Parathyroid adenoma (tissue), 2 donors: ENCODE measurements at regions not wholly inside any gene's neighbourhood (a gene's known extent, or its start where the extent isn't known, plus 50 kb on each side); places are given as distances from the start of the nearest gene placed in this dataset.

Experiments
- H2AFZ ChIP-seq: fragments of 300-600 bp; sonication (generic); one replicate; pipeline ENCODE4 v1.7.0; 2017; ENCODE audit warnings: antibody characterized with exemption, mild to moderate bottlenecking
- H3K27ac ChIP-seq: fragments of 300-600 bp; sonication (generic); one replicate; pipeline ENCODE4 v1.7.0; 2017
- H3K27me3 ChIP-seq: fragments of 300-600 bp; sonication (generic); one replicate; pipeline ENCODE4 v1.7.0; 2017; ENCODE audit warnings: low read length; ENCODE audit not compliant: control insufficient read depth, insufficient read depth
- H3K36me3 ChIP-seq: fragments of 300-600 bp; sonication (generic); one replicate; pipeline ENCODE4 v1.7.0; 2017; ENCODE audit warnings: low read length; ENCODE audit not compliant: control insufficient read depth, insufficient read depth
- H3K4me1 ChIP-seq: fragments of 300-600 bp; sonication (generic); one replicate; pipeline ENCODE4 v1.7.0; 2017; ENCODE audit warnings: control low read depth
- H3K4me2 ChIP-seq: fragments of 300-600 bp; sonication (generic); one replicate; pipeline ENCODE4 v1.7.0; 2017; ENCODE audit warnings: low read length
- H3K4me3 ChIP-seq: fragments of 300-600 bp; sonication (generic); one replicate; pipeline ENCODE4 v1.7.0; 2017; ENCODE audit warnings: low read depth, low read length
- H3K79me2 ChIP-seq: fragments of 300-600 bp; sonication (generic); one replicate; pipeline ENCODE4 v1.7.0; 2017; ENCODE audit warnings: control low read depth
- H3K9ac ChIP-seq: fragments of 300-600 bp; sonication (generic); one replicate; pipeline ENCODE4 v1.7.0; 2017; ENCODE audit warnings: mild to moderate bottlenecking
- H3K9me3 ChIP-seq: fragments of 300-600 bp; sonication (generic); one replicate; pipeline ENCODE4 v1.7.0; 2017; ENCODE audit warnings: low read length; ENCODE audit not compliant: control insufficient read depth
- CTCF ChIP-seq: fragments of 300-600 bp; sonication (generic); IDR thresholded peaks from one replicate; pipeline ENCODE4 v1.7.0; 2017; ENCODE audit warnings: antibody characterized with exemption, mild to moderate bottlenecking
- donor health status: primary hyperparathyroidism.

GRCh38 chr10:130727766-130728490 is 583.6 kb downstream of the TCERG1L start:
- Histone ChIP-seq H3K36me3 (no peaks in the 10 kb centered on the region), H3K4me1 (no peaks in the 10 kb centered on the region), H3K9me3 (no peaks in the 10 kb centered on the region), H3K27ac (no peak overlapping the region), H2AFZ (no peak overlapping the region), H3K4me2 (no peak overlapping the region), H3K4me3 (no peak overlapping the region), H3K27me3 (no peaks in the 10 kb centered on the region), H3K9ac (no peak overlapping the region), H3K79me2 (no peaks in the 10 kb centered on the region)
- no peak for TF ChIP-seq CTCF

DNA sequence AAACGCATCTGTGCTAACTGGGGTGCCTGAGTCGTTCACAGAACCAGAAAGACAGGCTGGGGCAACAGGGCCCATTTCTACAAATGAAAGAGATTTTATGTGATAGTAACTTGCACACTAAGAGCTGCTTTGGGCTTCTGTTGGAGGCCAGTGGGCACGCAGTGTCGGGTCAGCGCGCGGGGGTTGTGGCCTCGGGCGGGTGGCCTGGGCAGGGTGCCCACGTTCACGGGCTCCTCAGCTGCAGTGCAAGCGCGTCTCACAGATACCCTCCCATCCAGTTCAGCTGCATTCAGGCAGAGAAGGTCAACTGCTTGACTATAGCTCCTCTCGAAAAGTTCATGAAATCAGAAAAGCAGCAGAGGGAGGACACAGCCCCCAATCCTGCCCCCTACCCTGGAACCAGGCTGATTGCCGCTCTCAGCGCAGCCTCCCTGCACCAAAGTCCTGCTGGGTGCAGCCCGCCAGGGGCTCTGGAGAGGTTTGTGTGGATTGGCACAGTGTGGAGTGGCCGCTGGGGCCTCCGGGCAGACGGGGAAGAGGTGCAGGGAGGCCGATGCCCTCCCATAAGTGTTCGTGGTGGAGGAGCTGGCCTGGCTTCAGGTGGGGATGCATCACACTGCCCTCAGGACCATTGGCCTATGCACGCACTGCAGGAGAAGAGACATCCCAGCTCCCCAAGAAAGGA is 582.8 kb downstream of the TCERG1L start:
- no peaks in the 10 kb centered on the region for H3K36me3 ChIP-seq
- H3K9ac ChIP-seq: no peak overlapping the region
- no peak overlapping the region for H2AFZ ChIP-seq
- no peaks in the 10 kb centered on the region for H3K79me2 ChIP-seq
- no peak for TF ChIP-seq CTCF
- H3K9me3 ChIP-seq: no peaks in the 10 kb centered on the region
- H3K4me2 ChIP-seq: no peak overlapping the region
- no peaks in the 10 kb centered on the region for H3K27me3 ChIP-seq
- no peaks in the 10 kb centered on the region for H3K4me1 ChIP-seq
- H3K4me3 ChIP-seq: no peak overlapping the region
- H3K27ac ChIP-seq: no peak overlapping the region

DNA sequence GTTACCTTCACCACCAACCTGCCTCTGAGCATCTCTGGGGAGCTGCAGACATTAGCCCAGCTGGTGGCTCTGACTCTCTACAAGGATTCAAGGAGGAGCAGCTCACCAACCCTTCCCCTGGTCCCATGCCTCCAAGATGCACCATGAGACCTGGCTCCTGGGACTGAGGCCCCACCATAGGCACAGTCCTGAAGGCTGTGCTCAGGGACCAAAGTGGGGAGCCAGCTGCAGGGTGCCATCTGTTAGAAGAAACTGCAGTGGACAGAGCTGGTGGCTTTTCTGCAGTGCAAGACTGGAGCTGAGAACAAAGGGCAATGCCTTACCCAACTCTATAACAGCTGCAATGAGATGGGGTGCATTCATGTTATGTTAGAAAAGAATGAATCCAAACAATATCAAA is 581.6 kb downstream of the TCERG1L start:
- Histone ChIP-seq H3K79me2 (no peaks in the 10 kb centered on the region), H3K4me1 (no peaks in the 10 kb centered on the region), H3K4me3 (no peak overlapping the region), H3K9ac (no peak overlapping the region), H2AFZ (no peak overlapping the region), H3K36me3 (no peaks in the 10 kb centered on the region), H3K4me2 (no peak overlapping the region), H3K27me3 (no peaks in the 10 kb centered on the region), H3K9me3 (no peaks in the 10 kb centered on the region), H3K27ac (no peak overlapping the region)
- TF ChIP-seq CTCF: no peak

DNA sequence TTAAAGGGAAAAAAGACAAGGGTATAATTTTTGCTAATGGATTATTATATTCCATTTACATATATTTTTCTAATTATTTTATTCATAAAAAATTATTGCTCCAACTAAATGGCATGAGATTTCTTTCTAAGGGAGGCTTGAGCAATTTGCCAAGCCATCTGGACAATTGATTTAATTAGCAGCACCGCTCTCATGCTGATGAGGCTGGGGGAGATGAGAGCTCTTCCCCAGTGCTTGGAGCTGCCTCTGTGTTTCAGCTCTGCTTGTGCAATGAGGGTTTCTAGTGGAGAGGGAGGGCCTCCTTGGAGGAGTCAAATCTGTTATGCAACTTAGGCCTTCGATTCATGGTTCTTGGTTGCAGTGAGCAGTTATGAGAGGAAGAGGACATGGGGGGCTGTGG is 574.3 kb downstream of the TCERG1L start:
- Histone ChIP-seq H3K4me3 (no peak overlapping the region), H3K9ac (no peak overlapping the region), H3K27ac (no peak overlapping the region), H3K9me3 (no peaks in the 10 kb centered on the region), H3K27me3 (no peaks in the 10 kb centered on the region), H3K4me2 (no peak overlapping the region), H3K4me1 (no peaks in the 10 kb centered on the region), H3K36me3 (no peaks in the 10 kb centered on the region), H3K79me2 (no peaks in the 10 kb centered on the region), H2AFZ (no peak overlapping the region)
- no peak for TF ChIP-seq CTCF

- Histone ChIP-seq H3K4me1 (no peaks in the 10 kb centered on the region), H3K79me2 (no peaks in the 10 kb centered on the region), H3K27me3 (no peaks in the 10 kb centered on the region), H3K27ac (no peak overlapping the region), H3K4me3 (no peak overlapping the region), H3K9ac (no peak overlapping the region), H2AFZ (no peak overlapping the region), H3K4me2 (no peak overlapping the region), H3K36me3 (no peaks in the 10 kb centered on the region), H3K9me3 (no peaks in the 10 kb centered on the region)
- no peak for TF ChIP-seq CTCF
These were observed 573.9 kb downstream of the TCERG1L start for GRCh38 chr10:130737621-130738020.
